ENCODE measurements at regions not wholly inside any gene's neighbourhood (a gene's known extent, or its start where the extent isn't known, plus 50 kb on each side); places are given as distances from the start of the nearest gene placed in this dataset.

- TF ChIP-seq CTCF (IDR thresholded peaks at IDR 0.05) (no peak), POLR2A (IDR thresholded peaks at IDR 0.05) (no peak)
These were observed 113.2 kb upstream of the KCNG1 start for GRCh38 chr20:51135926-51136715.

Data from adrenal gland (tissue), 5 donors.